ENCODE measurements at regions not wholly inside any gene's neighbourhood (a gene's known extent, or its start where the extent isn't known, plus 50 kb on each side); places are given as distances from the start of the nearest gene placed in this dataset.
"Not testable (repeated sequence)": the region's sequence is repeated elsewhere in the genome, so short reads cannot be mapped to it uniquely, and the experiment has no call there.

- H3K36me3 ChIP-seq (ENCODE audit: control insufficient read depth, insufficient read depth, low read length): no peaks in the 10 kb centered on the region
- ChIA-PET POLR2A (interaction anchor here (0.5 kb wide), 1 partner anchor 127 kb away, joined by 3 read pairs; the partner anchor contains the start of gene ATF7IP), CTCF (interaction anchor here (0.6 to 3.0 kb wide), 26 partner anchors 8 to 610 kb away, joined by 3 to 31 read pairs (median 4); partner anchors contain the start of genes ATF7IP and PLBD1)
- DNase-seq (ENCODE audit: low read depth): no peak
- peak; percentile 56 for TF ChIP-seq CTCF (IDR thresholded peaks at IDR 0.05; ENCODE audit: insufficient read depth, low read depth, low read length)
- H3K4me3 ChIP-seq (ENCODE audit: low read depth, low read length): no peak overlapping the region
- H3K27me3 ChIP-seq (ENCODE audit: control insufficient read depth, insufficient read depth, low read length): no peaks in the 10 kb centered on the region
Observed at GRCh38 chr12:14238221-14238792, 127.2 kb upstream of the ATF7IP start.

- ChIA-PET POLR2A (interaction anchor here (1.6 kb wide), 1 partner anchor 126 kb away, joined by 4 read pairs; the partner anchor contains the start of gene ATF7IP), CTCF (interaction anchor here (0.6 to 3.0 kb wide), 11 partner anchors 17 to 477 kb away, joined by 3 to 31 read pairs (median 4); partner anchors contain the start of gene ATF7IP)
- no peak for TF ChIP-seq CTCF (IDR thresholded peaks at IDR 0.05; ENCODE audit: insufficient read depth, low read depth, low read length)
- Histone ChIP-seq H3K36me3 (ENCODE audit: control insufficient read depth, insufficient read depth, low read length) (no peaks in the 10 kb centered on the region), H3K27me3 (ENCODE audit: control insufficient read depth, insufficient read depth, low read length) (no peaks in the 10 kb centered on the region), H3K4me3 (ENCODE audit: low read depth, low read length) (no peak overlapping the region)
- DNase-seq (ENCODE audit: low read depth): no peak
Observed at GRCh38 chr12:14239350-14239934, 126.0 kb upstream of the ATF7IP start.

GRCh38 chr12:14239935-14240872, 125.3 kb upstream of the ATF7IP start:
- DNase-seq (ENCODE audit: low read depth): no peak
- ChIA-PET POLR2A (interaction anchor here (1.6 kb wide), 1 partner anchor 125 kb away, joined by 4 read pairs; the partner anchor contains the start of gene ATF7IP), CTCF (interaction anchor here (0.7 to 3.0 kb wide), 10 partner anchors 16 to 476 kb away, joined by 3 to 31 read pairs (median 3); no protein-coding TSS in a partner anchor)
- H3K4me3 ChIP-seq (ENCODE audit: low read depth, low read length): no peak overlapping the region
- H3K27me3 ChIP-seq (ENCODE audit: control insufficient read depth, insufficient read depth, low read length): no peaks in the 10 kb centered on the region
- no peak for TF ChIP-seq CTCF (IDR thresholded peaks at IDR 0.05; ENCODE audit: insufficient read depth, low read depth, low read length)
- H3K36me3 ChIP-seq (ENCODE audit: control insufficient read depth, insufficient read depth, low read length): no peaks in the 10 kb centered on the region

GRCh38 chr12:14240873-14241220, 124.6 kb upstream of the ATF7IP start:
- DNase-seq (ENCODE audit: low read depth): no peak
- ChIA-PET CTCF (interaction anchor here (0.6 to 1.7 kb wide), 4 partner anchors 177 to 1543 kb away, joined by 3 to 8 read pairs (median 3); no protein-coding TSS in a partner anchor), POLR2A (no interaction called here)
- no peak overlapping the region for H3K4me3 ChIP-seq (ENCODE audit: low read depth, low read length)
- H3K36me3 ChIP-seq (ENCODE audit: control insufficient read depth, insufficient read depth, low read length): no peaks in the 10 kb centered on the region
- no peak for TF ChIP-seq CTCF (IDR thresholded peaks at IDR 0.05; ENCODE audit: insufficient read depth, low read depth, low read length)
- H3K27me3 ChIP-seq (ENCODE audit: control insufficient read depth, insufficient read depth, low read length): no peaks in the 10 kb centered on the region

GRCh38 chr12:14242825-14243224, 122.7 kb upstream of the ATF7IP start:
- DNase-seq (ENCODE audit: low read depth); CTCF ChIA-PET; H3K27me3 ChIP-seq (ENCODE audit: control insufficient read depth, insufficient read depth, low read length); POLR2A ChIA-PET; H3K4me3 ChIP-seq (ENCODE audit: low read depth, low read length); H3K36me3 ChIP-seq (ENCODE audit: control insufficient read depth, insufficient read depth, low read length): not testable (repeated sequence)

Data from BJ (cell line).